ENCODE measurements at regions not wholly inside any gene's neighbourhood (a gene's known extent, or its start where the extent isn't known, plus 50 kb on each side); places are given as distances from the start of the nearest gene placed in this dataset.
"Not testable (repeated sequence)": the region's sequence is repeated elsewhere in the genome, so short reads cannot be mapped to it uniquely, and the experiment has no call there.

- H4K20me1 ChIP-seq (ENCODE audit: control insufficient read depth, insufficient read depth); RAD21 ChIA-PET (ENCODE audit: unreplicated experiment); H3K36me3 ChIP-seq (ENCODE audit: control insufficient read depth in 2 of 2, insufficient read depth in 2 of 2, low read length in 1 of 2); H3K9ac ChIP-seq (ENCODE audit: control insufficient read depth, insufficient read depth, low read length); CTCF ChIA-PET; SMC1A ChIA-PET (ENCODE audit: uncharacterized antibody, unreplicated experiment); BruUV-seq (replicated peaks); H3K4me1 ChIP-seq (ENCODE audit: control insufficient read depth, insufficient read depth, low read length); ATAC-seq; H3K27me3 ChIP-seq (replicated peaks in 1 of 2; ENCODE audit: control insufficient read depth in 2 of 2, insufficient read depth in 2 of 2, low read length in 1 of 2); H3K79me2 ChIP-seq (ENCODE audit: control insufficient read depth, insufficient read depth, low read length); H3K4me3 ChIP-seq; FAIRE-seq; H3K4me2 ChIP-seq (ENCODE audit: control insufficient read depth, insufficient read depth); H3K27ac ChIP-seq (ENCODE audit: control insufficient read depth, insufficient read depth); in situ Hi-C loops (cut with MboI); H2AFZ ChIP-seq (ENCODE audit: control insufficient read depth, low read depth, low read length); intact Hi-C loops (cut with micrococcal nuclease; ENCODE audit: unreplicated experiment); DNase-seq (ENCODE audit: low read depth, low spot score): not testable (repeated sequence)
- 15% methylated on average over 2 of the region's 2 CpGs for WGBS (ENCODE audit: insufficient coverage, insufficient replicate concordance, low lambda C conversion rate, missing lambda C conversion rate)
- H3K9me3 ChIP-seq (replicated peaks; ENCODE audit: control insufficient read depth, insufficient read depth, low read length) = peaks cover 12% of the 10 kb centered on the region; the same call in 2 of the 3 replicates
- POLR2A ChIA-PET = interaction anchor here (0.6 kb wide), 1 partner anchor 308 kb away, joined by 4 read pairs; no protein-coding TSS in a partner anchor
Measured at GRCh38 chr10:30159614-30160013, 100.2 kb upstream of the JCAD start.

DNA sequence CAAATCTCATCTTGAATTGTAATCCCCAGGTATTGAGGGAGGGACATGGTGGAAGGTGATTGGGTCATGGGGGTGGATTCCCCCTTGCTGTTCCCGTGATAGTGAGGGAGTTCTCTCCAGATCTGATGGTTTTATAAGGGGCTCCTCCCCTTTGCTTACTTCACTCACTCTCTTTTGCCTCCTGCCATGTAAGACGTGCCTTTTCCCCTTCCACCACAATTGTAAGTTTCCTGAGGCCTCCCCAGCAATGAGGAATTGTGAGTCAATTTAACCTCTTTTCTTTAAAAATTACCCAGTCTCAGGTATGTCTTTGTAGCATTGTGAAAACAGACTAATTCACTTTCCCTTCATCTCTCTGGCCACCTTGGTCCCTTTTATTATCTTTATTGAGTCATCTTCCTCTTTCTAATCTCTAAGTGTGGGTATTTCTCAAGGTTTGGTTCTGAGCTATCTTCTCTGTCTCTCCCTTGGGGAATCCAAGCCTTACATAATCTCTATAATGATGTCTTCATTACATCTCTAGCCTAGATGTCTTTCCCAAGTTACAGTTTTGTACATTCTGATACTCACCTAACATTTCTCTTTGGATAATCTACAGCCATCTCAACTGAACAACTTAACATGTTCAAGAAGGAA, 99.1 kb upstream of the JCAD start:
- H3K4me2 ChIP-seq (ENCODE audit: control insufficient read depth, insufficient read depth) = no peak overlapping the region
- H3K9me3 ChIP-seq (replicated peaks; ENCODE audit: control insufficient read depth, insufficient read depth, low read length) = peaks cover 13% of the 10 kb centered on the region; the same call in 2 of the 3 replicates
- peaks cover 5% of the 10 kb centered on the region; the same call in 1 of the 2 replicates for H3K4me1 ChIP-seq (ENCODE audit: control insufficient read depth, insufficient read depth, low read length)
- H3K36me3 ChIP-seq (ENCODE audit: control insufficient read depth in 2 of 2, insufficient read depth in 2 of 2, low read length in 1 of 2) = no peaks in the 10 kb centered on the region
- H3K27me3 ChIP-seq (replicated peaks in 1 of 2; ENCODE audit: control insufficient read depth in 2 of 2, insufficient read depth in 2 of 2, low read length in 1 of 2) = no peaks in the 10 kb centered on the region
- ATAC-seq = no peak
- H4K20me1 ChIP-seq (ENCODE audit: control insufficient read depth, insufficient read depth) = no peaks in the 10 kb centered on the region
- ChIA-PET SMC1A (ENCODE audit: uncharacterized antibody, unreplicated experiment) (no interaction called here), RAD21 (ENCODE audit: unreplicated experiment) (no interaction called here), POLR2A (no interaction called here), CTCF (no interaction called here)
- no TSS peak for BruUV-seq (replicated peaks)
- H2AFZ ChIP-seq (ENCODE audit: control insufficient read depth, low read depth, low read length) = no peak overlapping the region
- intact Hi-C loops (cut with micrococcal nuclease; ENCODE audit: unreplicated experiment) = no loop called here
- TF ChIP-seq IKZF1 (conservative IDR thresholded peaks at IDR 0.05) (no peak), ATF2 (IDR thresholded peaks at IDR 0.05; ENCODE audit: low read length) (peak; percentile 59; the same call in 1 of the 2 replicates), POU2F2 (IDR thresholded peaks at IDR 0.05; ENCODE audit: borderline replicate concordance, low read depth, low read length) (no peak), IKZF2 (IDR thresholded peaks at IDR 0.05) (peak in 1 of 2 experiments; percentile 36; a peak in 1 of 4 replicates), MEF2B (IDR thresholded peaks at IDR 0.05; ENCODE audit: partially characterized antibody, poor library complexity, severe bottlenecking) (peak; percentile 55), TCF7 (IDR thresholded peaks at IDR 0.05; ENCODE audit: borderline replicate concordance) (no peak), ZNF622 (IDR thresholded peaks at IDR 0.05) (no peak)
- WGBS (ENCODE audit: insufficient coverage, insufficient replicate concordance, low lambda C conversion rate, missing lambda C conversion rate) = 0% methylated on average over 2 of the region's 2 CpGs
- no peak overlapping the region for H3K27ac ChIP-seq (ENCODE audit: control insufficient read depth, insufficient read depth)
- no peak for FAIRE-seq
- no peak for DNase-seq (ENCODE audit: low read depth, low spot score)
- in situ Hi-C loops (cut with MboI) = no loop called here
- H3K9ac ChIP-seq (ENCODE audit: control insufficient read depth, insufficient read depth, low read length) = no peak overlapping the region
- no peak overlapping the region for H3K4me3 ChIP-seq
- H3K79me2 ChIP-seq (ENCODE audit: control insufficient read depth, insufficient read depth, low read length) = no peaks in the 10 kb centered on the region

Data from GM12878 (cell line).